HG03280 (cell line): ENCODE measurements at regions not wholly inside any gene's neighbourhood (a gene's known extent, or its start where the extent isn't known, plus 50 kb on each side); places are given as distances from the start of the nearest gene placed in this dataset.

Source experiments
- ATAC-seq: cut with Tn5 transposase; IDR thresholded peaks from one replicate; pipeline ENCODE4 v1.9.1; 2021; ENCODE audit warnings: mild to moderate bottlenecking, moderate library complexity; ENCODE audit not compliant: unreplicated experiment

DNA sequence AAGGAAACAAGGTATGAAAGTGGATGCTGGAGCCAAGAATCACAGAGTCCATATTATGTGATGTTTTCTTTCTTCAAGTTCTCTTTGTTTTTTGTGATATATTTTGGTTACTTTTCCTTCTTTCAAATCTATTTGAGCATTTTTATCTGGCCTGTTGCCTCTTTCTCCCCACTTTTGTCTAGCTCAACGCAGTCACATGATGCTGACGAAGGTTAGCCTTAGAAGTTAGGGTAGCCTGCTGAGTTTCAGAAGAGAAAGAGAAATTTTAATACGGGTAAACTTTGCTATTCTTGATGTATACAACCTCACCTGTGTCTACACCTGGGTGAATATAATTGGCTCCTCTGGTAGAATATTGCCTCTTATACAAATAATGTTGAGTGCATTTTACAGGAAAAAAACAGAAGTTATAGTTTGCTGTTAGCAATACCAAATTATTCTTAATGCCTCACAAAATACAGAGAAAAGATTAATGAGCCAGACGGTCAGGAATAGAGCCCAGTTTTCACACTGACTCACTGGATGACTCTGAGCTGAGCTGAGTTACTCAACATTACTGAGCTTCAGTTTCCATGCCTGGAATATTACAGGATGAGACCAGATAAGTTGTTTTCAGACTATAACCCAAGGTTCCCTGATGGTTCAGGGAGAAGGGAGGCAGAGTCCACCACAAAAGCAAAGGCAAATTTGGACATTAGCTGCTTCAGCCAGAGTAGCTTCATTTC lies 161.6 kb upstream of the BDNF start:
- no peak for ATAC-seq

- no peak for ATAC-seq
Measured at GRCh38 chr11:27860811-27861210, 160.6 kb upstream of the BDNF start.

GRCh38 chr11:27858866-27859265 lies 158.6 kb upstream of the BDNF start:
- no peak for ATAC-seq

- ATAC-seq, result no peak
Measured at GRCh38 chr11:27857588-27857987, 157.3 kb upstream of the BDNF start.

DNA sequence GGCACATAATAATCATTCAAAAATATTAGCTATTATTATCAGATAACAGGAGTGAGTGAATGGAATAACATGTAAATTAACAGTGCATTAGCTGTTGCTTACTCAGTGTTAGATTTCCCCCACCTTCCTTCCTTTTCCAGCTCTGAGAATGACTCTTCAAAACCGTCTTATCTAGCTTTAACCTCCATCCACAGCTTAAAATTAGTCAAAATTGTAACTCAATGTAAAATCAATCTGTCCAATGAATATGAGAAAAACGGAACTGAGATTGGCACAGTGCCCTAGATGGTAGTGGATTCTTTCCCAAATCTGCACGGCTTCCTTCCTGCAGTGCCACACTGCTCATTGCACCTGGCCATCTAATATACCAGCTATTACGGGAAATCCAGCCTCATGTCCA lies 156.8 kb upstream of the BDNF start:
- no peak for ATAC-seq

DNA sequence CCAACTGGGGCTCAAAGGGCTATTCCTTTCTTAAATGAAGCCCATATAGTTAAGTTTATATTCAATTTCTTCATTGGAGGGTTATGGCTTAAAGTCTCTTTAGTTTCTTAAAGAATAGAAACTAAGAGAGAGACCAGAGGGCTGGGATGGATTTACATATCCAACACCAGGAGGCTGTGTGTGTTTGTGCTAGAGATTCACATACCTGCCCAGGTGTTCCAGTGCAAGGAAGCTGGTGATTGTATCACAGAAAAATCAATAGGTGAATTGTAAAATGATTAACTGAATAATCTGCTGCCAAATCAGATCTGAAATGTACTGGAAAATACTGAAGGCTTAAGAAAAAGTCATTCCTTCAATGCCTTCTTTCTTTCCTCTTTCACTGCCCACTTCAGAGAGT lies 148.2 kb upstream of the BDNF start:
- no peak for ATAC-seq

GRCh38 chr11:27847496-27847895 lies 147.2 kb upstream of the BDNF start:
- ATAC-seq, result no peak

DNA sequence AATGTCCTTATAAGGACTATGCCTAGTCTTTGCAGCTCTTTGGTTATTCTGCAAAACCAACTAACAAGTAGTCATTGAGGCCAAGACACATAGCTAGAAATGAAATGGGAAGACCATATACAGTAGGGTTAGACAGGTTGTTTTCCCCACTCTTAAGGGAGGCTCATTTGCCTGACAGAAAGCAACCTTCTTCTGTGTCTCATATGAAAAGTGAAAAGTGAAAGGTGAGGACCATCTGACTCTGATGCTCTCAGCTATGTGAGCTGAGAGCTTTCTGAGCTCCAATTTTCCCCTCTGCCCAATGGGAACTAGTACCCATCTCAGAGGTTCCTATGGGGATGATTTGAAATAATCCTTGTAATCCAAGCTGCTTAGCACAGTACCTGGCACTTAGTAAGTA lies 142.0 kb upstream of the BDNF start:
- no peak for ATAC-seq

- no peak for ATAC-seq
Measured at GRCh38 chr11:27841023-27841422, 140.8 kb upstream of the BDNF start.

GRCh38 chr11:27839226-27839913 lies 139.1 kb upstream of the BDNF start:
- no peak for ATAC-seq

DNA sequence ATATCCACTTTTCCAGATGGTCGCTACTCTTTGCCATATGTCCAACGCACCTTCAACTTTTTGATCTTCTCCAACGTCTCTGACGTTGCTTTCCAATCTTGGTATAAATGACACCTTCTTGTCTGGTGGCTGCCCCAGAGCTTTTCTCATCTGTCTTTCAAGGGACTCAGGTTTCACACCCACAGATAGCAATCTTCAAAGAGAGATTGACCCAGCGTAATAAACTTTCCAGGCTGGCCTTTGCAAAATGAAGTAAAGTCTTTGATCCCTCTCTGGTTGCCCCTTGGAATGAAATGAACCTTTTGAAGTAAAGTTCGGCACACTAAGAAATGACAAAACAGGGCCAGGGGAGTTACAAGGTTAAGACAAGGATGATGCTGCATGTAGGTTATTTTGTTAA lies 138.4 kb upstream of the BDNF start:
- no peak for ATAC-seq

- peak; percentile 61 for ATAC-seq
Measured at GRCh38 chr11:27837895-27838563, 137.8 kb upstream of the BDNF start.

- ATAC-seq, result no peak
Measured at GRCh38 chr11:27830206-27830605, 130.0 kb upstream of the BDNF start.

GRCh38 chr11:27820249-27820648 lies 120.0 kb upstream of the BDNF start:
- ATAC-seq, result no peak

DNA sequence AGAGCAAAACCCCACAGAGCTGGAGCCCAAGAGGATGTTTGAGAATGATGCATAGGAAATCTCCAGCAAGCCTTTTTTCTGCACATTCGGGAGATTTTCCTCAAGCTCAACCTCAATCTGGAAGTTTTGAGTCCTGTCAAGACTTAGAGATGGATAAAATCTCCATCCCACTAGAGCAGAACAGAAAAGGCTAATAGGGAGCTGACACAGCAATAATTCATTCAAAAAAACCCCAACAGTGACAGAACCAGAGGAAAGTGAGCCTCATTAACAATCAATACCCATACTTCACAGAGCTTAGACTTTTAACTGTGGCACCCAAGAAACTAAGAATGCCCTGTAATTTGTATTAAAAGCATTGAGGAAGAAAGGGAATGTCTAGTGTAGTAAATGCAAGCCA lies 115.9 kb upstream of the BDNF start:
- ATAC-seq, result no peak

- no peak for ATAC-seq
Measured at GRCh38 chr11:27812341-27812740, 112.1 kb upstream of the BDNF start.

DNA sequence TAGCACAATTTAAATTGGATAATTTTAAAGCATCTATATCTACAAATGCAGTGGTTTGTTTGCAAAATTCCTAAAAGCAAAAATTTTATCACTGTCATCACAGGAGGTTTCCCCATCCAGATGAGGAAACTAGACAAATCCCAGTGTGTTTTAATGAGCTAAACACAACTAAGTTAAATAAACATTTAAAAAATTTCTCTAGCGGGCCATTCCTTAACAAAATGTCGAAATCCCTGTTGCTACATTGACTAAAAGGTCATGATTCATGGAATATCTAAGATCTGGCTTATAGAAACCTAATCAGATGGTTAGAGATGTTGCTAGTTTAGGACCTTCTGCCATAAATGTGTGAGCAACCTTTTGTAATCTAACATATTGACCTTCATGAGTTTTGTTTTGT lies 107.3 kb upstream of the BDNF start:
- ATAC-seq, result no peak

- no peak for ATAC-seq
Measured at GRCh38 chr11:27806122-27806521, 105.9 kb upstream of the BDNF start.

DNA sequence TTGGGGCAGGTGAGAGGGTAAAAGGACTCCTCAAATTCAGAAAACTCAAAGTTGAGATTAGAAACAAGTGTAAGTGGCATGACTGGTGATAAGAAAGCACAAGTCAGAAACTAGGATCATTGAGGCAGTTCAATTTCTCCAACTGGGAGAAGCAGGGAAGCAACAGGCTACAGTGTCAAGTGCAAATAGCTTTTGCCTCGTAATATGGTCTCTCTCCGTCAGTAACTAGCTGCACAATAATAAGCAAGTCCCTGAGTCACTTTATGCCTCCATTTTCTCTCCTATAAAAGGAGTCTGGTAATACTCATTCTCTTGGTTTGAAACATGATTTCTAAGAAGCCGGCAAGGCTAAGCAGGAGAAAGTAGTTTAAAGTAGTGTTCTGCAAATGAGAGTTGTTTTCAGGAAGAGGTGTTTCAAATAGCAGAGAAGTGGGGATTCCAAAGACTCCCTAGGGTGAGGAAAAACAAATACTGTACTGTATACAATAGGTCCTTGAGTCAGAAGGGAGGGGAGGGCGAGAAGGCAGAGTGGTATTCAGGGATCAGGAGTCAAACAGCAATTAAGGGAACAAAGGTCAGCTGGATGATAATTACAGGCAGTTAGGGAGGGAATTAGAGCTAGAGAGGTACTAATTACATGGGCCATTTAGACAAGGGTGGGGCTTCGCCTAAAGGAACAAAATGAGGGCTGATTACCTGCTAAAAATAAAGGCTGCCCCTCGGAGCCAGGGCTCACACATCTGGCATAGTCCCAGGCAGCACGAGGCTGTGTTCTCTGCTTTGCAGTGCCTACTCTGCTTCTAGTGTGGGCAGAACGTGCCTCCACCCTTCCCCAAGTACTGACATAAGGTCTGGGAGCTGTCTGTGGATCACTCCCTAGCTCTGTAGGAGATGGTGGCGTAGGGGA lies 96.0 kb upstream of the BDNF start:
- ATAC-seq, result no peak

GRCh38 chr11:27786864-27787263 lies 86.6 kb upstream of the BDNF start:
- ATAC-seq, result no peak

GRCh38 chr11:27786331-27786730 lies 86.1 kb upstream of the BDNF start:
- ATAC-seq, result no peak
